T-helper 1 cell (primary cell): ENCODE measurements at regions not wholly inside any gene's neighbourhood (a gene's known extent, or its start where the extent isn't known, plus 50 kb on each side); places are given as distances from the start of the nearest gene placed in this dataset.
A peak's percentile ranks its signal among the peaks of the same experiment; 100 is the strongest.
"Not testable (repeated sequence)": the region's sequence is repeated elsewhere in the genome, so short reads cannot be mapped to it uniquely, and the experiment has no call there.

Source experiments
- DNase-seq, 5 donors: peaks; one replicate each; pipeline ENCODE4 v3.0.0-alpha.2; 2012 to 2020

DNA sequence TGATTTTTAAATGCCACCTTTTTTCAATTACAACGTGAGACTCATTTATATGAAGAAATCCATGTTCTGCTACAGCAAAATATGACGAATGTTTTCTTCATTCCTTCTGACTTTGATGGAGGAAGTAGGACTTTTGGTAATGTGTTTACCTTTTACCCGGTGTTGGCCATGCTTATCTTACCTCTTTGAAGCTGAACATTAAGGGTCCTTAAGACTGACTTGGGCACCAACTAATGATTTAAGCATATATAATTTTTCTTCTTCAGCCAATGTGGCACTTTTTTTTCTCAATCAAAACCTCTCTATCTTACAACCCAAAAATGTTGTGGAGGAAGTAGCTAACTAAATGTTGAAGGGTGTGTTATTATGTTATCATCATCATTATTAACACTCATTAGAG is 337.5 kb downstream of the EPHA7 start:
- no peak for DNase-seq

GRCh38 chr6:93079061-93079460 is 340.3 kb downstream of the EPHA7 start:
- DNase-seq, result no peak

DNA sequence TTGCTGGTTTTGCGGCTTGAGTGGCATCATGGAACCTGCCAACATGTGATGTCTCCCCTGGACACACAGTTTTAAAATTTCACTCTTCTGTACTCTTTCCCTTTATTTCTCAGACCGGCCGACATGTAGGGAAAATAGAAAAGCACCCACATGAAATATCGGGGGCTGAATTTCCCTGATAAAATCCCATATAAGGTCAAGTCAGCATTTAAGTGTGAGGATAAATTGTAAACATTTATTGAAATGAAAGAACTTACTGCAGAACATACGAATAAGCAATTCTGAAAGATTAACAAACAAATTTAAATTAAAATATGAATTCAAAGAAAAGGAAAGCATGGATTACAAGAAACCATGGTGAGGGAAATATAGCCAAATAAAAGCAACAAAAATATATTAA is 345.5 kb downstream of the EPHA7 start:
- no peak for DNase-seq

DNA sequence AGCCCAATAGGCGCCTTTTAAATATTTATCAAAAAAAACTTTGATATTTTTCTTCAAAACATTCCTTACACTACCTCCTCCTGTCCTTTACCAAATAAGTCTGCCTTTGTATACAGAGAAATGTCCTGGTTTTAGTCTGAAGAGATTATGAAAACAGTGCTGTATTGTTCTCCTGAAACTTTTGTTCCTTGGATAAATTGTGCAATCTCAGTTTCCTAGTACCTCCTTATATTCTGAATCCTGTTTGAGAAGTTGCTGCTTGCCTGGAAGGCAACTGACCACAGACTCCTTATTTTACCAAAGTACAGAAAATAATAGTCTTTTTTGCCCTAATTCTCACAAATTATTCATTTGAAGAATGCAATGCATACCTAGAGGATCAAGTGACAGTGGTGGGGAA is 349.5 kb downstream of the EPHA7 start:
- no peak for DNase-seq

DNA sequence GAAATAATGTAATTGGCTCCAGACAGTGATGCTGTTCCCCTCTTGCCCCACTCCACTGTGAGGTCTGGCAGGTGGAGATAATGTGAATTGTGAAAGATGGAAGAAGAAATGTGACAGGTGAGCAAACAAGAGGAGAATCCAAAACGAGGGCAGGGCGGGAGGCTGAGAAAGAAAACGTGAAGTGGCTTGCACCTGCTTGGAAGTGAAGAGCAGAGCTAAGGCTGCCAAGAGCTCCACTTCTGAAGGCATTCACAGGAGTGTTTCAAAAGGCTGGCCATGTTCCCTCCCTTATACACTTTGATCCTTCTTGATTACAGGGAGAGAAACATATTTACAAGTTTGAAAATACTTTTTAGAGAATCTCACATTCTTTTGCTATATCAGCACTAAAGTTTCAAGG is 359.4 kb downstream of the EPHA7 start:
- DNase-seq, result no peak

- DNase-seq, result no peak
These were observed 361.8 kb downstream of the EPHA7 start for GRCh38 chr6:93057584-93057983.

GRCh38 chr6:93048381-93048780 is 371.0 kb downstream of the EPHA7 start:
- no peak for DNase-seq

DNA sequence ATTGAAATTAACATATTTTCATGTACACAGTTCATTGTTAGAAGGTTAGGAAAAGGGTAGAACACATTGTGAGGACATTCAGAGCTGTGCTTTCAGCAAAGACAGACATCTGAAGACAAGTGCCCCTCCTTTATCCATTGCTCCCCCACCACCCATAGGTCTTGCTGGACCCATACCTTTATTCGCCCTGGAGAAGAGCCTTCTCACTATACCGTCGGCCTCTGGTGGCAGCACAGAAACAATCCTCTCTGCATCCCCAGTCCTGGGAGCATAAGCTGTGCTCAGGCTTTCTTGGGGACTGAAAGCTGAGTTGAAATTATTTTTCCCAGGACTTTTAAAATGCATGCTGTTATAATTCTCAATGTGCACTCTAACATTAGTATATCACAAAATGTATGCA is 372.3 kb downstream of the EPHA7 start:
- no peak for DNase-seq

- no peak for DNase-seq
These were observed 374.2 kb downstream of the EPHA7 start for GRCh38 chr6:93045156-93045555.

GRCh38 chr6:93040375-93040774 is 379.0 kb downstream of the EPHA7 start:
- DNase-seq, result peak in 1 of 5 donors; percentile 58

DNA sequence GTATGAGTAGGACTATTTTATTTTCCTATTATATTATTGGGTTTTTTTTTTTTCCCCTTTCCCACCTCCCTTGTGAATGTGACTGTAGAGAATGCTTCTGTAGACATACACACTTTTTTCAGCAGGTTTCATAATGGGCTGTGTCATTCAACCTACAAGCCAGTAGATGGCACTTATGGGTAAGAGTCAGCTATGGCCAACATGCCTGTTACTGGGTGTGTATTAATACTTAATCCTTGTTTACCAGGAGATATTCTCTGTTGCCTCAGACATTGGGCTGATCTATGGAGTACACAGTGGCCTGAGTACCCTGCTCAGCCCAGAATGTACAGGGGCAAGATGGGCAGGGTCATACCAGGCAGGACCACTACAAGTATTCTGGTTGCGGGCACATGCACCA is 382.5 kb downstream of the EPHA7 start:
- DNase-seq, result peak in 1 of 5 donors; percentile 2

DNA sequence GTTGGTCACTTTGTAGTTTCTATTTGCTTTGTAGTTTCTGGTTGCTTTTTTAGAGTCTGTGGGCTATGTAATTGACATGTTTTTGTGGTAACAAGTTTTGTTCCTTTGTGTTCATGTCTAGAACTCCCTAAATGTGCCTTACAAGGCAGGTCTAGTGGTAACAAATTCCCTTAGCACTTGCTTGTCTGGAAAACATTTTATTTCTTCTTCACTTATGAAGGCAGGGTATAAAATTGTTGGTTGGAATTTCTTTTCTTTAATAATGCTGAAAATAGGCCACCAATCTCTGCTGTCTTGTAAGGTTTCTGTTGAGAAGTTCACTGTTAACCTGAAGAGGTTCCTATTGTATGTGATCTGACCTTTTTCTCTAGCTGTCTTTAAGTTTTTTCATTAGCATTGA is 383.6 kb downstream of the EPHA7 start:
- no peak for DNase-seq

DNA sequence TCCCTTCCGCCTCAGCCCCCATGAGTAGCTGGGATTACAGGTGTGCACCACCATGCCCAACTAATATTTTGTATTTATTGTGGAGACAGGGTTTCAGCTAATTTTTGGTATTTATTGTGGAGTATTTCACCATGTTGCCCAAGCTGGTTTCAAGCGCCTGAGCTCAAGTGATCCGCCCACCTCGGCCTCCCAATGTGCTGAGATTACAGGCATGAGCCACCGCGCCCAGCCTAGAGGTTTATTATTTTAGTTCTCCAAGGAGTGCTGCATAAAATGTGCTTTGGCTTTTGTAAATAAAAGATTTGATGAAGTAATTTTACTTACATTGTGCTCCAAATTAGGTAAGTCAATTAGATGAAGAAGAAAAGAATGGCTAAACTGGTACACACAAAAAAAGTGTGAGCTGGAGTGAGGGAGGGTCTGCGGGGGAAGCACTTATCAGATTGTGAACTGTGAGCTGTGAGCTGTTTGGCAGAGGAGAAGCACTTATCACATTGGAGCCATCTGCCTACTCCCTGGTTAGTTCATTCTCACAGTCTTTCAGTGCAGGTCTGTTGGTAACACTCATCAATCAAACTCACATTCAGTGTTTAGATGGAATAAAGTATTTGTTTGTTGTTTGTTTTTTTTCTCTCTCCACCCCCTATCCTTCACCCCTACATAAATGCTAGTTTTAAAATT is 398.0 kb downstream of the EPHA7 start:
- no peak for DNase-seq

GRCh38 chr6:93017626-93018025 is 401.7 kb downstream of the EPHA7 start:
- DNase-seq, result no peak

DNA sequence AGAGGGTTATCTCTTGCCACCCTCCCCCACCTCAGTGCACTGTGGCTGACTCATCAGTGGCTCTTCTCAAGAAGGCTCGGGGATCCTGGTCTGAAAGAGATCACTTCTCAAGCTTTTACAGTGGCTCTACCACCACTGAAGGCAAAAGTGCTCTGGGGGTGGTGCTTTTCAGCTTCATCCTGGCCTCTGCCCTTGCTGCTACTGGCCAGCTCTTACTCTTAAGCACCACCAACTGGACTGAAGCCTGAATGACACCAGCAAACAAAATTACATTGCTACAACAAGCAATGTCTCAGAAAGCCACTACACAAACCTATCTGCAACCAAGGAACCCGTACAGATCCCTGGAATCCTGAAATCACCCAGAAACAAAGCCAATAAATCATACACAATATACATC is 402.1 kb downstream of the EPHA7 start:
- DNase-seq, result no peak

DNA sequence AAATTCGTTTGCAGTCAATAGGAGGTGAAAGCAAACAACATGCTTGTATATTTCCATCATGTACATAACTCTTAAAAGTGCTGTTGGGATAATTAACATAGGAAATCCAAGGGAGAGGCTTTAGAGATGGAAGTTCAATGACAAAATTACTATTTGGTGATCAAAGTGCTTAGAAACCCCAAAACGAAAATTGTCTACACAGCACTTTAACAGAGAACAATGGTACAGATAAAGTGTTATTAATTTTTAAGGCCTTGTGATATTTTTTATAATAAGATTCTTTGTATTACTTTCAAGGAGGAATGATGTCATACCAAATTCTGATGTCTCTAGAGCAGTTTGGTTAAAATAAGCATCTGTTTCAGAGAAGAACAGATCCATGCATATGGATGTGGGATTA is 406.3 kb downstream of the EPHA7 start:
- DNase-seq, result no peak

DNA sequence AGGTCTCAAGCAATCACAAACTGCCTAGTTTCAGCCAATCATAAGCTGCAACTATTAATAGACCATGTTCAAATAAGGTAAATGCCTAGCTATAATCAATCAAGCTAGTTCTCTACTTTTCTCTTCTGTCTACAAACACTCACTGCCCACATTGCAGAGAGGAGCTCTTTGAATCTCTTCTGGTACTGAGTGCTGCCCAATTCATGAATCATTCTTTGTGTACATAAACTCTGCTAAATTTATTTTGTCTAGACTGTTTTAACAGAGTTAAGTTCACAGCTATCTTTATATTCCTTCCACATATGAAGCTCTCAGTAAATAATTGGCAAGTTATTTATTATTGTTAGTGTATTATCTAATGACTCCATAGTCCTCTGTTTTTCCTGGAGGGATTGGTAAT is 411.0 kb downstream of the EPHA7 start:
- DNase-seq, result no peak

GRCh38 chr6:92989656-92990055 is 429.7 kb downstream of the EPHA7 start:
- DNase-seq, result no peak

GRCh38 chr6:92979281-92979680 is 440.1 kb downstream of the EPHA7 start:
- DNase-seq, result no peak

- no peak for DNase-seq
These were observed 442.3 kb downstream of the EPHA7 start for GRCh38 chr6:92977018-92977417.

GRCh38 chr6:92967362-92967761 is 452.0 kb downstream of the EPHA7 start:
- no peak for DNase-seq

DNA sequence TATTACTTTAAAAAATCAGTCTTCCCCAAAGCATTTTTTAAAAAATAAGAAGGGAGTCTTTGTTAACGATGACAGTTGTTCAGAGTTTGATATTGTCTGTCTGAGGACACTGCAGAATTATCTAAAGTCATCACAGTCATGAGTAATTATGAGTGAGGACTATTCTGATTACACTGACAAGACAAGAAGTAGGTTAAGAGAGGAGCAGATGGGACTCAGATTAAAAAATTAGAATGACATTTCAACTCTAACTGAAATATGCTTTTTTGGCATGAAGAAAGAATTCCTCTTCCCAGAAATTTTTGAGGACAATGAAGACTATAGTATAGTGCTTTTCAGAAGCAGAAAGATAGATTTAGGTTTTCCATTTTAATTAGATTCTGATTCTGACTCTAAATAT is 456.5 kb downstream of the EPHA7 start:
- DNase-seq, result no peak

DNA sequence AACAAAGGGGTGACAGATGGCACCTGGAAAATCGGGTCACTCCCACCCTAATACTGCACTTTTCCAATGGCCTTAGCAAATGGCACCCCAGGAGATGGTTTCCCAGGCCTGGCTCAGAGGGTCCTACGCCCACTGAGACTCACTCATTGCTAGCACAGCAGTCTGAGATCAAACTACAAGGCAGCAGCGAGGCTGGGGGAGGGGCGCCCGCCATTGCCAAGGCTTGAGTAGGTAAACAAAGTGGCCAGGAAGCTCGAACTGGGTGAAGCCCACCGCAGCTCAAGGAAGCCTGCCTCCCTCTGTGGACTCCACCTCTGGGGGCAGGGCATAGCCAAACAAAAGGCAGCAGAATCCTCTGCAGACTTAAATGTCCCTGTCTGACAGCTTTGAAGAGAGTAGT is 467.2 kb downstream of the EPHA7 start:
- DNase-seq, result not testable (repeated sequence)

- DNase-seq, result no peak
These were observed 473.6 kb downstream of the EPHA7 start for GRCh38 chr6:92945799-92946198.

DNA sequence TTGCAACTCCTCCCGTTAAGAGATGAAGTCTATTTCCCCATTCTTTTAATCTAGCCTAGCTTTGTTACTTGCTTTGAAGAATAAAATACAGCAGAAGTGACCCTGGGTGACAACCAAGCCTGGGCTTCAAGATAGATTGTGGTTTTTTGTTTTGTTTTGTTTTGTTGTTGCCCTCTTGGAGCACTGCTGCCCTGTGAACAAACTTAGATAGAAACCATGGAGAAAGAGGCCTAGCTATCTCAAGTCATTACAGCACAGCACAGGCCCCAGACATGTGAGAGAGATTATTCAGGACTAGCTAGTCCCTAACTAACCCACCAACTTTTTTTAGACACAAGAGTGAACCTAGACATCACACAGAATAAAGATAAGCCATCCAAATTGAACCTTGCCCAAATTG is 475.2 kb downstream of the EPHA7 start:
- no peak for DNase-seq

- no peak for DNase-seq
These were observed 476.8 kb downstream of the EPHA7 start for GRCh38 chr6:92942549-92942948.
